Keratinocyte (primary cell): ENCODE measurements at regions not wholly inside any gene's neighbourhood (a gene's known extent, or its start where the extent isn't known, plus 50 kb on each side); places are given as distances from the start of the nearest gene placed in this dataset.

Experiments
- DNase-seq: peaks from one replicate; pipeline ENCODE4 v3.0.0-alpha.2; 2011; ENCODE audit warnings: low read depth, missing footprints, low spot score
- FAIRE-seq: peaks from 2 replicates; lab custom pipeline; 2011; peaks lifted over from hg19 to GRCh38; lab: Jason Lieb, UNC
- H2AFZ ChIP-seq: 2 replicates; pipeline ENCODE4 v1.6.0; 2012; ENCODE audit warnings: low read length, control low read depth, inconsistent platforms; ENCODE audit not compliant: control insufficient read depth
- H3K27ac ChIP-seq: 2 replicates; pipeline ENCODE4 v1.5.1; 2011; ENCODE audit warnings: low read length; ENCODE audit not compliant: control insufficient read depth, insufficient read depth
- H3K27me3 ChIP-seq: 3 replicates; pipeline ENCODE4 v1.6.0; 2011; ENCODE audit warnings: low read length; ENCODE audit not compliant: control insufficient read depth, insufficient read depth; ENCODE audit errors: extremely low read depth
- H3K36me3 ChIP-seq, 2 experiments: 2 replicates in 1 of 2; 3 replicates in 1 of 2; pipeline ENCODE4 v1.5.1; 2011; ENCODE audit warnings: low read length in 2 of 2, mild to moderate bottlenecking in 1 of 2; ENCODE audit not compliant: control insufficient read depth in 2 of 2, insufficient read depth in 2 of 2; ENCODE audit errors: extremely low read depth in 1 of 2
- H3K4me1 ChIP-seq: 3 replicates; pipeline ENCODE4 v1.5.1; 2011; ENCODE audit warnings: low read length; ENCODE audit not compliant: control insufficient read depth, insufficient read depth; ENCODE audit errors: extremely low read depth
- H3K4me2 ChIP-seq: 3 replicates; pipeline ENCODE4 v1.6.0; 2011; ENCODE audit warnings: low read depth, low read length; ENCODE audit not compliant: control insufficient read depth, insufficient read depth; ENCODE audit errors: extremely low read depth
- H3K4me3 ChIP-seq, 3 experiments: fragments of 200-600 bp in 1 of 3; sonication (generic) in 1 of 3; 2 replicates in 2 of 3; 3 replicates in 1 of 3; pipeline ENCODE4 v1.5.1; 2011 to 2016; ENCODE audit warnings: low read length in 3 of 3, mild to moderate bottlenecking in 3 of 3, control low read depth in 2 of 3, inconsistent platforms in 1 of 3, low read depth in 1 of 3, mixed read lengths in 1 of 3, mixed run types in 1 of 3, moderate library complexity in 1 of 3; ENCODE audit not compliant: control insufficient read depth in 2 of 3, insufficient read depth in 2 of 3; ENCODE audit errors: extremely low read depth in 1 of 3
- H3K79me2 ChIP-seq: 2 replicates; pipeline ENCODE4 v1.6.0; 2012; ENCODE audit warnings: low read length; ENCODE audit not compliant: control insufficient read depth, insufficient read depth
- H3K9ac ChIP-seq: 3 replicates; pipeline ENCODE4 v1.6.0; 2011; ENCODE audit warnings: low read length; ENCODE audit not compliant: control insufficient read depth, insufficient read depth; ENCODE audit errors: extremely low read depth
- H3K9me1 ChIP-seq: 3 replicates; pipeline ENCODE4 v1.6.0; 2011; ENCODE audit warnings: low read length; ENCODE audit not compliant: control insufficient read depth, insufficient read depth; ENCODE audit errors: extremely low read depth
- H3K9me3 ChIP-seq: 2 replicates; pipeline ENCODE4 v1.5.1; 2012; ENCODE audit warnings: low read depth, low read length; ENCODE audit not compliant: control insufficient read depth
- H4K20me1 ChIP-seq: 3 replicates; pipeline ENCODE4 v1.6.0; 2011; ENCODE audit warnings: low read length; ENCODE audit not compliant: control insufficient read depth, insufficient read depth; ENCODE audit errors: extremely low read depth
- EZH2 ChIP-seq: IDR thresholded peaks from one replicate; pipeline ENCODE4 v1.6.1; 2012; ENCODE audit warnings: inconsistent platforms, mild to moderate bottlenecking, low read length, moderate library complexity
- dilution Hi-C: fragments of 300-500 bp; cut with MboI; formaldehyde crosslinking; loops from one replicate; pipeline ENCODE4 v1.7.0; 2020; ENCODE audit warnings: low sequenced_read_pairs; ENCODE audit not compliant: extremely low pct_ligation_motif_present
- TF ChIP-seq, protein P1 (sequence below), 3 experiments: IDR thresholded peaks in 1 of 3; conservative IDR thresholded peaks in 1 of 3; optimal IDR thresholded peaks in 1 of 3; 2 replicates in 2 of 3; 3 replicates in 1 of 3; pipeline versions ENCODE3 to v1.5.1; 2011; ENCODE audit warnings: low read length in 3 of 3, mild to moderate bottlenecking in 3 of 3, moderate library complexity in 2 of 3, control low read depth in 1 of 3, inconsistent platforms in 1 of 3; ENCODE audit not compliant: insufficient read depth in 2 of 3; ENCODE audit errors: extremely low read depth in 1 of 3

GRCh38 chr6:1202201-1202600, 109.7 kb upstream of the FOXQ1 start:
- H3K4me2 ChIP-seq: no peak overlapping the region
- no peaks in the 10 kb centered on the region for H3K36me3 ChIP-seq
- H3K79me2 ChIP-seq: no peaks in the 10 kb centered on the region
- DNase-seq (no peak), FAIRE-seq (no peak)
- H3K27ac ChIP-seq: no peak overlapping the region
- H4K20me1 ChIP-seq: no peaks in the 10 kb centered on the region
- H3K9me3 ChIP-seq: no peaks in the 10 kb centered on the region
- TF ChIP-seq, protein P1, sequence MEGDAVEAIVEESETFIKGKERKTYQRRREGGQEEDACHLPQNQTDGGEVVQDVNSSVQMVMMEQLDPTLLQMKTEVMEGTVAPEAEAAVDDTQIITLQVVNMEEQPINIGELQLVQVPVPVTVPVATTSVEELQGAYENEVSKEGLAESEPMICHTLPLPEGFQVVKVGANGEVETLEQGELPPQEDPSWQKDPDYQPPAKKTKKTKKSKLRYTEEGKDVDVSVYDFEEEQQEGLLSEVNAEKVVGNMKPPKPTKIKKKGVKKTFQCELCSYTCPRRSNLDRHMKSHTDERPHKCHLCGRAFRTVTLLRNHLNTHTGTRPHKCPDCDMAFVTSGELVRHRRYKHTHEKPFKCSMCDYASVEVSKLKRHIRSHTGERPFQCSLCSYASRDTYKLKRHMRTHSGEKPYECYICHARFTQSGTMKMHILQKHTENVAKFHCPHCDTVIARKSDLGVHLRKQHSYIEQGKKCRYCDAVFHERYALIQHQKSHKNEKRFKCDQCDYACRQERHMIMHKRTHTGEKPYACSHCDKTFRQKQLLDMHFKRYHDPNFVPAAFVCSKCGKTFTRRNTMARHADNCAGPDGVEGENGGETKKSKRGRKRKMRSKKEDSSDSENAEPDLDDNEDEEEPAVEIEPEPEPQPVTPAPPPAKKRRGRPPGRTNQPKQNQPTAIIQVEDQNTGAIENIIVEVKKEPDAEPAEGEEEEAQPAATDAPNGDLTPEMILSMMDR (optimal IDR thresholded peaks at IDR 0.05 in 1 of 3, IDR thresholded peaks at IDR 0.05 in 1 of 3, conservative IDR thresholded peaks at IDR 0.05 in 1 of 3; ENCODE audit: extremely low read depth in 1 of 3, insufficient read depth in 2 of 3, low read length in 3 of 3): no peak
- no peak for TF ChIP-seq EZH2
- dilution Hi-C loops: no loop called here
- H3K9me1 ChIP-seq: no peaks in the 10 kb centered on the region
- no peak overlapping the region for H3K9ac ChIP-seq
- no peak overlapping the region for H2AFZ ChIP-seq
- H3K27me3 ChIP-seq: no peaks in the 10 kb centered on the region
- H3K4me3 ChIP-seq: no peak overlapping the region
- no peaks in the 10 kb centered on the region for H3K4me1 ChIP-seq

GRCh38 chr6:1201547-1202200, 110.2 kb upstream of the FOXQ1 start:
- H3K27ac ChIP-seq: no peak overlapping the region
- H2AFZ ChIP-seq: no peak overlapping the region
- no peaks in the 10 kb centered on the region for H3K9me1 ChIP-seq
- no peak overlapping the region for H3K4me3 ChIP-seq
- H3K9me3 ChIP-seq: no peaks in the 10 kb centered on the region
- no peaks in the 10 kb centered on the region for H3K36me3 ChIP-seq
- no peaks in the 10 kb centered on the region for H3K79me2 ChIP-seq
- H3K4me2 ChIP-seq: no peak overlapping the region
- H3K9ac ChIP-seq: no peak overlapping the region
- no peaks in the 10 kb centered on the region for H3K27me3 ChIP-seq
- no peak for DNase-seq
- no peak for TF ChIP-seq EZH2
- TF ChIP-seq, protein P1 (optimal IDR thresholded peaks at IDR 0.05 in 1 of 3, IDR thresholded peaks at IDR 0.05 in 1 of 3, conservative IDR thresholded peaks at IDR 0.05 in 1 of 3; ENCODE audit: extremely low read depth in 1 of 3, insufficient read depth in 2 of 3, low read length in 3 of 3): no peak
- dilution Hi-C loops: no loop called here
- FAIRE-seq: no peak
- H4K20me1 ChIP-seq: no peaks in the 10 kb centered on the region
- H3K4me1 ChIP-seq: no peaks in the 10 kb centered on the region
